GM21515 (cell line): ENCODE measurements at regions not wholly inside any gene's neighbourhood (a gene's known extent, or its start where the extent isn't known, plus 50 kb on each side); places are given as distances from the start of the nearest gene placed in this dataset.

Source experiments
- ATAC-seq: cut with Tn5 transposase; IDR thresholded peaks from one replicate; pipeline ENCODE4 v1.9.1; 2021; ENCODE audit not compliant: unreplicated experiment

DNA sequence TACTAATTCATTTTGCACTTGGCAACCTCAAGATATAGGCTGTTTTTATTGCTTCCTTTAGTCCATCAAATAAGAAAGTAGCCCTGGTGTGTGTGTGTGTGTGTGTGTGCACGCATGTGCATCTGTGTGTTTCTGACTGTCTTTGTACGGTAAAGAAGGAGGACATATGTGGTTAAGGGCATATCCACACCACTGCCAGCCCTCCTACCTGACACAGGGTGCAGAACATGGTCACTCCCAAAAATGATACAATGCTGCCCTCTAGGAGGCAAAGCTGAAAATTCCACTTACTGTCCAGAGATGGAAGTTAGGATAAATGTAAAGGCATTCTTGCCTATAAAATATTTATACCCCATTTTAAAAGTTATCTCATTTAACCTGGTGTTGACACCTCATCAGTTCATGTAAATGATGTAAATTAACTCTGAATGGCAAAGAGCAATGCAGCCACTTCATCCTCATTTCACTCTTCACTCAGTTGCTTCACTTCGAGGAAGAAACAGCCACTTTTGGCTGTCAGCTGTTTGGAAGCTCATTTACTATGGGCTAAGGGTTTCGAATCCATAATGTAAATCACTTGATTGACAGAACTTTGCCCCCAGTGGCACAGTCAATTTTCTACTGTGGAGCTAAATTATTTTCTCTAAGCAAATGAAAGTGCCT, 83.1 kb upstream of the MTNR1B start:
- peak; percentile 60 for ATAC-seq

DNA sequence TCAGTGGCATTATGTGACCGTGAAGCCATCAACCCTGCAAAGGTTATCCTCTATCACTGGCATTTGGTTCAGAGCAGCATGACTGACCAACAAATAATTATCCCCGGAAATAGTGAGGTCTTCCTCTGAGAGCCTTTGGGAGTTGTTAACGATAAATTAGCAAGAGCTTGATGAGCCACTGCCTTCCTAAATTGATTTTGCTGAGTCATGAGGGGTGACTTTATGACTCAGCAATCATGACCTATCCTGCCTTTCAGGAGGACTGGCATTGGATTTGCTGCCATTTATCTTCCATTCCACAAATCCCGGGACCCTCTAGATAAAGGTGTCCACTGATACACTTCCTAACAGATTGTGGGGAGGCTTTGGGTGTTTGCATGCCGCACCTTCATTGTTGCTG, 80.8 kb upstream of the MTNR1B start:
- no peak for ATAC-seq

- no peak for ATAC-seq
Measured at GRCh38 chr11:92890846-92891245, 78.6 kb upstream of the MTNR1B start.

GRCh38 chr11:92892802-92893684, 76.4 kb upstream of the MTNR1B start:
- no peak for ATAC-seq

- ATAC-seq, result no peak
Measured at GRCh38 chr11:92894197-92894596, 75.3 kb upstream of the MTNR1B start.

DNA sequence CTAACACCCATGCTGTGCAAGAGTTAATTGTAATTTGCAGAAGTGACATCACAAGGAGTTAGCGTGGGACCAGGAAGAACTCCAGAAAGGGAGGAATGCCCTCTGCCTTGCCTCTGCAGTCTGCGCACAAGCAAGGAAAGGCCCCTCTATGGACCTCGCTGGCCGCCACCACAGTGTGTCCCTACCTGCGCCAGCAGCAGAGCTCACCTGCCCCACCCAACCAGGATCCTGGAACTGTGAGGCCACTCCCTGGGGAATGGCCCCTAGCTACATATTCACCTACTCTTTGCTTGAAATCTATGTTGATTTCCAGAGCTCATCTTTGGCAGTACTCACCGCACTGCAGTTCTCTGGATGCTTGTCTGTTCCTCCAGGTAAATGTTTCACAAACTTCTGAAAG, 72.0 kb upstream of the MTNR1B start:
- ATAC-seq, result no peak

GRCh38 chr11:92902417-92902816, 67.0 kb upstream of the MTNR1B start:
- no peak for ATAC-seq

GRCh38 chr11:92907671-92908070, 61.8 kb upstream of the MTNR1B start:
- no peak for ATAC-seq

DNA sequence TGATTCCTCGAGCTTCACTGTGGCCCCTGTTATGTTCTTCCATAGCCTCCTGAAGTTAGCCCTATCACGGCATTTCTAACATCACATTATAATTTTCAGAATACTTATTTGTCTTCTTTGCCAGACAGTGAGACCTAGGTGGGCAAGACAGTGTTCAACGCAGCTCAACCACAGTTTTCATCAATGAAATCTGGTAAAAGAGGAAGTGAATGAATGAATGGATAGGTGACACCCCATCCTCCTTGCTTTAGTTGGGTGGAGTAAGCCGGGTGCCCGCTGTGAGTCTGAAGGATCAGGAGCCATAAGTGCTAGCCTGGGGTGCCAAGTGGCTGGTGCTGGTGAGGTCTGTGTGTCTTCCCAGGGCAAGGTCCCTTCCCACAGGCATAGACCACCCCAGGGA, 60.2 kb upstream of the MTNR1B start:
- no peak for ATAC-seq

- ATAC-seq, result no peak
Measured at GRCh38 chr11:92911478-92911877, 58.0 kb upstream of the MTNR1B start.

DNA sequence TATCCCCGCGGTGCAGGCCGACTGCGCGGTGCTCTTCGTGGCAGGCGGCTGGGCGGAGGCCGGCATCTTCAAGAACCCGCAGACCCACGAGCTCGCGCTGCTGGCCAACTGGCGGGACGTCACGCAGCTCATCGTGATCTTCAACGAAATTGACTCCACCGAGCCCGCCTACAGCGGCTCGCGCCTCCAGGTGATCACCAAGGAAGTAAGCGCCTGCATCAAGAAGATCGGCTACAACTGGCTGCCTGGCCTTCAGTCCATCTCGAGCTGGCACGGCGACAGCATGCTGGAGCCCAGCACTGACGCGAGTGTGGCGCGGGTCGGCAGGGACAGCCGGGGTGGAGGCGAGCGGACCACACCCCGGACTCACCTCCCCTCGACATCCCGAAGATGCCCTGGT, 53.9 kb upstream of the MTNR1B start:
- no peak for ATAC-seq

DNA sequence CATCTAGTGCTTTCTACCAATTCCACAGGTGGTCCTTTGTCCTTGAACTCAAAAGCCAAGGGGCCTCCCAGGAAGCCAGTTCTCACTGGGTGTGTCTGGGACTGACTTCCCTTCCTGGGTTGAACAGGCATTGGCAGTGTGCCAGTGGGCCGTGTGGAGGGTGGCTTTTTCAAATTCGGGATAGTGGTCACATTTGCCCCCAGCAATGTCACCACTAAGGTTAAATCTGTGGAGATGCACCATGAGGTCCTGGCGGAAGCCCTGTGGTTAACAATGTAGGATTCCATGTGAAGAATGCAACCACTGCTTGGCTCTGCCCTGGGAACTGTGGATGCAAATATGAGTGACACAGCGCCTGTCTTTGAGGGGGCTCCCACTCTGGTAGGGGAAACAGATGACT, 53.2 kb upstream of the MTNR1B start:
- no peak for ATAC-seq

GRCh38 chr11:92917927-92918326, 51.5 kb upstream of the MTNR1B start:
- ATAC-seq, result no peak

DNA sequence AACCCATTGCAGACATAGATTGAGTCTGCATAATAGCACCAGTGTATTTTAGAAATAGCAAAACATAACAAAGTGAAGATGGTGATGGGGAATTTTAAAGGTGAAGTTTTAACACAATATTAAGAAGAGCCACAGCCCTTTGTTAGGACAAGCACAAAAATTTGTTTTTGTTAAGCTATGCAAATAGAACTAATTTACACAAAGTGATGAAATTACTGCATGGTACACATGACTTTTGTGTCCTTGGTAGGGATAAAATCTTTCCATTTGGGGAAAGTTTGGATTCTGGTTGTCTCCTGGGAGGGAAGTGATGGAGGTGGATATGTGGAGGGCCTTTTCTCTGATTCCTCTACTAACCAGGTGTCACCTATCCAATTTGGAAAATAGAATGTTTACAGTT, 50.4 kb upstream of the MTNR1B start:
- ATAC-seq, result no peak
